SK-MEL-5 (cell line): ENCODE measurements at regions not wholly inside any gene's neighbourhood (a gene's known extent, or its start where the extent isn't known, plus 50 kb on each side); places are given as distances from the start of the nearest gene placed in this dataset.
A peak's percentile ranks its signal among the peaks of the same experiment; 100 is the strongest.
"Not testable (repeated sequence)": the region's sequence is repeated elsewhere in the genome, so short reads cannot be mapped to it uniquely, and the experiment has no call there.

Experiments
- DNase-seq: peaks from one replicate; pipeline ENCODE4 v3.0.0-alpha.2; 2016; ENCODE audit warnings: low read depth, low spot score
- in situ Hi-C: cut with HindIII; loops from 2 replicates; pipeline ENCODE4 v1.10.0; 2016; ENCODE audit warnings: low sequenced_read_pairs, high pct_unique_total_duplicates, low pct_unique_long_range_greater_than_20kb

DNA sequence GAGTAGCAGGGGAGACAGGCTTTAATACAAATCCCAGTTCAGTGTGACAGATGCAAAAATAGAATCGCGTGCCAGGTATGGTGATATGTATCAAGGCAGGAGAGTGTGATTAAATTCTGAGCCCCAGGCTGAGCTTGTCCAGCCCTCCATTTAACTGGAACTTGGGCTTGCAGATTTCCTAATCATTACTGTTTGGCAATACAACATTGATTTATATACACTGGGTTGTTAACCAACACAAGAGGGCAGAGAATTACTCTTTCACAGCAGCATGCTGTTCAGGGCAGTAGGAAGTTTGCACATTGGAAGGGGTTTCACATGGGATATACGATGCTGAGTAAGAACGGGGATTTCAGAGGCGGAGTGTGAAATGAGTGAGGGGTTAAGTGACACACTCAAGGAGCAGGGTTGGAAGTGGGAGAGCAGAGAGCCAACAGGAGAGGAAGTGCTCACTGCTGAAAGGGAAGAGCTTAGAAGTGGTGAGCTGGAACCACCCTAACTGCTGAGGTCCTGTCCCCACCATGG is 70.8 kb upstream of the ATXN1 start:
- in situ Hi-C loops: no loop called here
- DNase-seq: no peak

DNA sequence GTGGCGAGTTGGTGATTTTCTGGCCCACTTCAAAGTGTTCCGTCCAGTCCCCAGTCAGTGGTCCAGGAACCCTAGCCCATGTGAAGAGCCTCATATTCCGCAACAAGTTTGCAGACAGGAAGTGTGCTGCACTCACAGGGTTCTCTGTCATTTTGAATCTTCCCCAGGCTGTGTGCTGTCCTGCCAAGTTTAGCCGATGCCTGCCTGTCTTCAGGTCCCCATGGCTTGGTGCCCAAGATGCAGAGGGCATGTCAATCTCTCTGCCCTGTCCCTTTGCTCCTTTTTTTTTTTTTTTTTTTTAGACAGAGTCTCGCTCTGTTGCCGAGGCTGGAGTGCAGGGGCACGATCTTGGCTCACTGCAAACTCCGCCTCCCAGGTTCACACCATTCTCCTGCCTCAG is 69.9 kb upstream of the ATXN1 start:
- in situ Hi-C loops: no loop called here
- DNase-seq: no peak

DNA sequence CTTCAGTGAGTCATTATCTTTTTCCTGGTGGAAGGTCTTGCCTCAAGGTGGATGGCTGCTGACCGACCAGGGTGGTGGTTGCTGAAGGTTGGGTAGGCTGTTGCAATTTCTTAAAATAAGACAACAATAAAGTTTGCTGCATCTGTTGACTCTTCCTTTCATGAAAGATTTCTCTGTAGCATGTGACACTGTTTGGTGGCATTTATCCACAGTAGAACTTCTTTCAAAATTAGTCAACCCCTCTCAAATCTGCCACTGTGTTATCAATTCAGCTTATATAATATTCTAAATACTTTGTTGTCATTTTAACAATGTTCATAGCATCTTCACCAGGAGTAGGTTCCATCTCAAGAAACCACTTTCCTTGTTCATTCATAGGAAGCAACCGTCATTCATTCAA is 66.8 kb upstream of the ATXN1 start:
- in situ Hi-C loops: no loop called here
- DNase-seq: no peak

DNA sequence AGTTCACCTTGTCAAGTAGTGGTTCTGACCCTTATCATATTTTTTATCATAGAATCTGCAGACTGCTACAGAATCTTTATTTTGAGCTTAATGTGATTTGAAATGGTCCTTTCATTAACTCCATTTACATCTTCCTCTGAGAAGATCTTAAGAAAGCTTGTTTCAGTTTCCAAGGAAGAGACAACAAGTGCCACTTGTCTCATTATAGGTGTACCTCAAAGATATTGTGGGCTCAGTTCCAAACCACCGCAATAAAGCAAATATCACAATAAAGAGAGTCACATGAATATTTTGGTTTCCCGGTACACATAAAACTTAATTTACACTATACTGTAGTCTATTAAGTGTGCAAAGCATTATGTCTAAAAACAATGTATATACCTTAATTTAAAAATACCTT is 66.4 kb upstream of the ATXN1 start:
- in situ Hi-C loops: no loop called here
- DNase-seq: no peak

DNA sequence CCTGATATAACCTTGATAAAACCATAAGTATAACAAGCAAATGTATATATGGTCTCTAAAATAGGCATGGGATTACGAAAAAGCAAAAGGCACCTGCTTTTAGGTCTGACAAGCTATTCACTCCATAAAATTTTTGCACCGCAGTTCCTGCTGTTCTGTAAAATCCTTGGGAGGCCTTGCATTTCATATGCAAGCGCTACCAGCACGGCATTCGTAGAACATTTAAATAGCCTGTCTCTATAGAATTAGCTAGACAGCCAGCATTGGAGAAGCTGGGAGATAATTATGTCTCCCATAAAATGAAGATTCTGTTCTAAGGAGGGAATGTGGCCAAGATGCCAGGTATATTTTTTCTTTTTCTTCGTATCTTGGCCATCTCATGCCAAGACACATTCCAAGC is 64.5 kb upstream of the ATXN1 start:
- in situ Hi-C loops: no loop called here
- DNase-seq: no peak

DNA sequence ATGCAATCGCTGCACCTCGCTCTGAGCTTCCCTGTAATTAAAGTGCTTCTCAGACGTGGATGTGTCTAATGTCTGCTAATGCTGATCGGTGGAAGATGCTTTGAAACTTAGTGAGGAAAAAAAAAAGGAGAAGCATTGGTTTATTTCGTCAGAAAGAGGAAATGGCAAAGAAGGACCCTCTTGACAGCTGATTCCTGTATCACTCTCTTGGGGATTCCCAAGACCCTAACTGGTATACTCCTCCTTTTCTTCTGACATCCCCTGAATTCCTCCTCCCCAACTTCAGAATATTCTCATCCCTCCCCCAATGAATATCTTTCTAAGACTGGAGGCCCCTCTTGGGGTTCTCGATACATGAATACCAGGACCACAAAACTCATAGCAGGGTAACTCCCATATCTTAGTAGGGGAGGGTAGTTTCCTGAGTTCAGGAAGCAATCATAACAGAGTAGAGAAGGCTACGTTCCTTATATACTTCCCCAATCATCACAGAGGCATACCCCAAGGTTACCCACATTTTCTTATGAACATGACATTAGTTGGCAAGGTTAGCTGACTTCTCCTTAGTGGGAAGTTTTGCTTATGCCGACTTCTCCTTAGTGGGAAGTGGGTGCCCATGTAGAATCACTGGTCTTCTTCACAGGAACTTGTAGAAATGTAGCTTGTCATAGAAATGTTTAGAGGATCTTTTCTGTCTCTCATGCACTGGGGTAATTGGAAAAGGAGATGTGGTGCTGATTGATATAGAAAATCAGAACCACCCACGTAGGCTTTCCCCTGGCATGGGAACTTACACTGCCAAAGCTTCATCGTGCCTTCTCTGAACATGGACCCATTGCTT is 63.8 kb upstream of the ATXN1 start:
- no peak for DNase-seq
- in situ Hi-C loops: no loop called here

DNA sequence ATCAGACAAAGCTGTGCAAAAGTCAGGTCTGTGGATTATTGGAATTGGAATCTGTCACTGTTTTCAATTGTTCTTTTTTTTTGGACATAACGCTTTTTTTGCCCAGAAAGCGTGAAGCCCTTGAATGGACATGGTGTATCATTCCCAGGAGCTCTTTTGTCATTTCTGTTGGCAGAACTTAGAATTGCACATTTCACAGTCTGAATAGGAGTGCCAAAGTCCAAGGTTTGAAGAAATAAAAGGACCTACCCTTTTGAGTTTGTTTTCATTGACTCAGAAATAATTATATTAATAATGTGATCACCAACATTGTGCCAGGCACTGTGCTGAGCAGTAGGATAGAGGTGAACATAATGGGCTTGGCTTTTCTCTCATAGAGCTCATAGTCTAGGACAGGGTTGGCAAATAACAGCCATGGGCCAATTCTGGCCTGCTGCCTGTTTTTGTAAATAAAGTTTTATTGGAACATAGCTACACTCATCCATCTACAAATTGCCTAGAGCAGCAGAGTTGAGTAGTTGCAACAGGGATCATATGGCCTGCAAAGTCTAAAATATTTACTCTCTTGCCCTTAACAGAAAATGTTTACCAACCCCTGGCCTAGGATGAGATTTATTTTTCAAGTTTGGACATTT is 62.6 kb upstream of the ATXN1 start:
- in situ Hi-C loops: no loop called here

DNA sequence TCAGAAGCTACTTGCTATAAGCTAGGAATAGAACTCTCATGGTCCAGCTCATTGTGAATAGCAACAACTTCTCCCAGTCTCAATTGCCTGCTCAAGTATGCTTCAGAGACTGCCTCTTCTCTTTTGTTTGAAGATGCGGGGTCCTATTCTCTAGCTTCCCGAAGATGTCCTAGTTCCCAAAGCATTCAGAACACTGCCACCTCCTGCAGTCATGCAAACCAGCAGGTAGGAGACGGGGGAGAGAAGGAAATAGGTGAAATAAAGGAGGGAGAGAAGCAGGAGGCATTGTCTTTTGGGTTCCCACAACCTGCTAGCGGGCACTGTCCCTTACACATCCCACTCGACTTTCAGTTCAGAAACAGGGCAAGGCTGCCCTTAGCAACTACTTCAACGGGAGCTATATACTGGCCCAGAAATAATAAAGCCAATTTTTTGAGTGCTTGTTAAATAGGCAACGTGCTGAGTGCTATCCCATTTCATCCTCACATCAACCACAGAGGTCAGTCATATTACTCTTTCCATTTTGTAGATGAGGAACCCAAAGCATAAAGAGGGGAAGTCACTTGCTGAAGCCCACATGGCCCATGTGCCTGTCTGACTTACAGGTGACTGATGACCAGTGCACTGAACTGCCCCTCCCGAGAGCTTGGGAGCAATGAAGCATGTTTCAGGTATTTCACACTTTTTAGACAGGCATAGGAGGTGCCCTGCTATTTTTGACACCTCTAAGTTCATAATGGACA is 61.9 kb upstream of the ATXN1 start:
- DNase-seq: no peak
- in situ Hi-C loops: no loop called here

More for the DNA sequence above, 62.6 kb upstream of the ATXN1 start:
- no peak for DNase-seq

DNA sequence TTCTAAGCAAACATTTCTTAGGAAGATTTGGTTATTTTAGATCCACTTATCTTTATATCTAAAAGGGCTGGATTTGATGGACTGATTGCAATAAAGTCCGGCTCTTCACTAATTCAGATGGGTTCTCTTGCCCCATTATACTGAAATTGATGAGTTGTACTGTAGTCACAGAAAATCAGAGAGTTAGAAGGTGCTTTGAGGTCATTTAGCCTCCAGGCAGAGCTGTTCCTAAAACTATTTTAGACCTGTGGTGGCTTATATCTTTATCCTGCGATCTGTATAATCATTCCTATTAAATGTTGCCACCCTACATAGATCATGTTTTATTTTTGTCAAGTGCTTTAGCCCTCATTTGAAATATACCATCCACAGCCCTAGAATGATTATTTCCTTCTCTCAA is 61.3 kb upstream of the ATXN1 start:
- DNase-seq: no peak
- in situ Hi-C loops: no loop called here

DNA sequence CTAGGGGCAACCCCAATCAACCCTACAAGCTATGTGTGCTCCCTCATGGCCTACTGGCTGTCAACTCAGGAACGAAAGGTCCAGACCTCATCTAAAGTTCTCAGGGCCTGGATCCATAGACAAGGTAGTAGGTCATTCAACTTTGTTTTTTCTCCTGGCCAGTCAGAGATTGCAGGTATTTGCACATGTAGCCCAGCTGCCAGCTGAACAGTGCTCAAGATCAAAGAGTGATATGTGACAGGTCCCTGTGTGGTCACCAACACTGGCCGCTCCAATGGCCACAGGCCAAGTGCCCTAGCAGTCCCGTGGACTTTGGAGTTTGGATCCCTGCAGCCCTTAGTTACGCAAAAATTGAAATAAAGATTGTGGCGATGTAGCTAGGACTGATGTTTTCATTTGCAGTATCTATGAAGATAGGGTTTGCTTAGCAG is 60.6 kb upstream of the ATXN1 start:
- DNase-seq: no peak
- in situ Hi-C loops: no loop called here

DNA sequence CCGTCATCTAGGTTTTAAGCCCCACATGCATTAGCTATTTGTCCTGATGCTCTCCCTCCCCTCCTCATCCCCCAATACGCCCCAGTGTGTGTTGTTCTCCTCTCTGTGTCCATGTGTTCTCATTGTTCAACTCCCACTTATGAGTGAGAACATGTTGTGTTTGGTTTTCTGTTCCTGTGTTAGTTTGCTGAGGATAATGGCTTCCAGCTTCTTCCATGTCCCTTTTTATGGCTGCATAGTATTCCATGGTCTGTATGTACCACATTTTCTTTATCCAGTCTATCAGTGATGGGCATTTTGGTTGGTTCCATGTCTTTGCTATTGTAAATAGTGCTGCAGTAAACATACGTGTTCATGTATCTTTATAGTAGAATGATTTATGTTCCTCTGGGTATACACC is 59.0 kb upstream of the ATXN1 start:
- in situ Hi-C loops: not testable (repeated sequence)

DNA sequence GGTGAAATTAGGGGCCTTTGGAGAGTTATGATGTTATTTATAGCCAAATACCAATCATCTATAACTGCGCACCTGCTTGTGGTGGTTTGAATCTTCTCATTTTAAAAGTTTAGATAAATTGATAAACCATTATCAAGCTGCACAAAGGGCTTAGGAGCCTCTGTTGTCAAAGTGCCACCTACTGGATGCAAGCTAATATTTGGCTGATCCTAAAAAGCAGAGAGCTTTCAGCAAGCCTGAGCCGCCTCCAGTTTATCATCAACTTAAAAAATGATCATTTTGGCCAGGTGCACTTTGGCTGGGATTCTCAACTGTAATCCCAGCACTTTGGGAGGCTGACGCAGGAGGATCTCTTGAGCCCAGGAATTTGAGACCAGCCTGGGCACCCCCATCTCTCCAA is 58.5 kb upstream of the ATXN1 start:
- in situ Hi-C loops: no loop called here
- DNase-seq: peak; percentile 54

More for the DNA sequence above, 59.0 kb upstream of the ATXN1 start:
- DNase-seq: not testable (repeated sequence)

DNA sequence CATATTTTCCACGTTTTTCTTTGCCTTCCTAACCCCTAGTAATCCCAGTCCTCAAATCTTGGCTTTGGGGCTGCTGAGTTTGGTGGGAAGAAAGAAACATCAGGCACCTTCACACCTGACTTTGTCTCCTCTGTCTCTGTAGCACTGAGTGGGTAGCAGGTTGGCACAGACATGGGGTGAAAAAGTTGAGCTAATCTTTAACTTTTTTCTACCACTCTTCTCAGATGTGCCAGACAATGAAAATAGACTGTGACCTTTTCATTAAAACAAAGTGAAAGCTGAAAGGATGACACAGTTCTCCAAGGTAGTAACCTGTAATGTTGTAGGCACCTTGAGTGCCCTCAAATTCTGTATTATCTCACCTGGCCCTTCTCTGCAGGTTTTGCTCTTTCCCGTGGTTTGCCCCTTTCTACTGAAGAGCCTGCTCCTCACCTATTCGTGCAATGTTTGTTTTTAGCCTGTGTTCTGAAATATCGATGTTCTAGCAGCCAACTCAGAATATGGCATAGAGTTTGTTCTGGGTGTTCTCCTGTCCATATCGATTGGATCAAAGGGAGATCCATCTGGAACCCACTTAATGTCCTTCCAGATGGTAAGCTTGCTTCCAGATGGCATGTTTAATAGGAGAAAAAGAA is 57.8 kb upstream of the ATXN1 start:
- no peak for DNase-seq
- in situ Hi-C loops: no loop called here

DNA sequence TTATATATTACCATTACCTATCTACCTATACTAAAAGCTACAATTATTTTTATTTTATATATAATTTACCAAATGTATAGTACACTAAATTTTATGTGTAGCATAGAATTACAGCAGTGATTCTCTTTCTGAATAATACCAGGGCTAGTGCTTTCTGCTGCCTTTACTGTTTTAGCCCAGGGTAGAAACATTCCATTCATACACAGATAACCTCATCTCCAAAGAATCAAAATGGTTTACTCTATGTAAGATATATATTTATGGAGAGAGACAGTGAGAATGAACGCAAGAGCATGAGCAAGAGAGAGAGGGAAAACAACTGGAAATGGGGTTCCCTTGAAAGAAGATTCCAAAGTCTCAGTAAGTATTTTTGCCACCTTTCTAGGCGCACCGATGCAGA is 56.3 kb upstream of the ATXN1 start:
- in situ Hi-C loops: no loop called here
- no peak for DNase-seq

DNA sequence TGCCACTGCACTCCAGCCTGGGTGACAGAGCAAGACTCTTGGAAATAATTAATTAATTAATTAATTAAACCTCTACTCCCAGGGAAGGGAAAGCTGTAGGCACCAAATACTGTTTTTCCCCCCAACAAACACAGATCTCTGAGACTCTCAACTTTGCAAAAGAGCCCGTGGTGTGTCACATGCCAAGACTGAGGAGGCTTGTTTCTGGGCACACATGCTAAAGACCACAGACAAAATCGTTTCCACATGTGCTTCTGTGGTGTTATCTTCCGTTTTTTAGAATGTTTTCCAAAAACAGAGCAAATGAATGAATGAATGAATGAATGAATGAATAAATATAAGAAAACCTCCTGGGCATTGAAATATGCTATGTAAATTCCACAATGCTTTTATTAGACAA is 55.6 kb upstream of the ATXN1 start:
- DNase-seq: no peak
- in situ Hi-C loops: no loop called here

DNA sequence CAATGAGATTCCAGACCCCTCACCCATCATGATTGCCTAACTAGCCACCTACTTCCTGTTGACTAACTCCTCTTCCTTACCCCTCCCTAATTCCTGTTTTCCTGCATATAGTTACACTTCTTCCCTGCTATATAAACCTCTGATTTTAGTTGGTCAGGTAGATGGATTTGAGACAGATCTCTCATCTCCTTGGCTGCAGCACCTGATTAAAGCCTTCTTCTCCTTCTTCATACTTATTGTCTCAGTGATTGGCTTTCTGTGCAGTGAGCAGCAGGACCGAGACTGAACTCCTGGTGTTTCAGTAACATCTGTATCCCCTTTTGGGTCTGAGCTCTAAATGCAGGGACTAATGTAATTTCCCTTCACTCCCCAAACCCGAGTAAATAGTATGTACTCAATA is 51.7 kb upstream of the ATXN1 start:
- DNase-seq: no peak
- in situ Hi-C loops: no loop called here

DNA sequence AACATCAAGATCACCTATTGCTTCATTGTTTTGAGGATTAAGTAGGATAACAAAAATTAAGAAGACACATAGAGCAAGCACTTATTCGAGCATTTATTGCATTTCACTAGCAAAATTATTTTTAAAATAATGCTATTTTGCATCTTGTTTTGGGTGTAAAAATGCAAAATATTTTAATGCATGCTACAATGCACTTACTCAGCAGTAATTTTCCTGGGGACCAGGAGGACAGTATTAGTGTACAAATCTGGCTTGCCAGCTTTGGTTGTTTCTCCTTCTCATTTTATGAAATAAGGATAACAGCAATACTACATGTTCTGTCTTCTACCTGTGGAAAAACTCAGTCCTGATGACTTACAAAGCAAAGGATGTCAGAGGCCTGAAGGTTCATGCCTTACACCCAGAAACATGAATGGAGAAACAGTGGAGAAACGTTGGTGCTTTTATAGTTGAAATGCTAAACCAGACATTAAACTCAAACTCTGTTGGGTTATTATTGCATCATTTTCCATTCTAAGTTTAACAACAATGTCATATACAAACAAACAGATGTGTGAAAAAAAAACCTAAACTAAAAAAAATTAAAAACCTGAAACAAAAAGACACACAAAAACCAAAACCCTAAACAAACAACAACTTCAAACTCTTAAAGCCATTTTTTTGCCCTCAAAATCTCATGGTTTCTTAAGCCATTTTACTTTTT is 50.2 kb upstream of the ATXN1 start:
- DNase-seq: no peak
- in situ Hi-C loops: no loop called here
